Stimulated activated CD8-positive, alpha-beta memory T cell treated with anti-CD3 and anti-CD28 coated beads, Interleukin-7, amount 100 ng/mL, for 4 hours (primary cell): ENCODE measurements at regions not wholly inside any gene's neighbourhood (a gene's known extent, or its start where the extent isn't known, plus 50 kb on each side); places are given as distances from the start of the nearest gene placed in this dataset.

Experiments
- DNase-seq, 2 donors: peaks; one replicate each; pipeline ENCODE4 v3.0.0-alpha.2; 2020; ENCODE audit warnings: low read depth in 2 of 2

- no peak for DNase-seq
Measured at GRCh38 chr7:36096460-36097095, 56.5 kb upstream of the EEPD1 start.

GRCh38 chr7:36098096-36098495 lies 55.0 kb upstream of the EEPD1 start:
- DNase-seq, result no peak

- DNase-seq, result no peak
Measured at GRCh38 chr7:36100226-36100625, 52.8 kb upstream of the EEPD1 start.

- DNase-seq, result no peak
Measured at GRCh38 chr7:36100634-36101033, 52.4 kb upstream of the EEPD1 start.
